ENCODE measurements at regions not wholly inside any gene's neighbourhood (a gene's known extent, or its start where the extent isn't known, plus 50 kb on each side); places are given as distances from the start of the nearest gene placed in this dataset.

GRCh38 chr10:78630944-78631838 lies 437.6 kb upstream of the ZMIZ1 start:
- ChIA-PET POLR2A (interaction anchor here (0.5 kb wide), 1 partner anchor 1125 kb away, joined by 3 read pairs; no protein-coding TSS in a partner anchor), CTCF (interaction anchor here (1.0 kb wide), 1 partner anchor 27 kb away, joined by 3 read pairs; no protein-coding TSS in a partner anchor)
- peak overlapping the region; percentile 21 for H3K27ac ChIP-seq (ENCODE audit: low read depth, low read length)
- DNase-seq (ENCODE audit: low read depth, low spot score), result no peak
- H3K9me3 ChIP-seq (ENCODE audit: control insufficient read depth, insufficient read depth, low read length), result no peaks in the 10 kb centered on the region
- no peak overlapping the region for H3K4me3 ChIP-seq (ENCODE audit: low read depth, low read length)
- H3K27me3 ChIP-seq (ENCODE audit: control insufficient read depth, insufficient read depth, low read length), result peaks cover 4% of the 10 kb centered on the region
- no peak for TF ChIP-seq CTCF (IDR thresholded peaks at IDR 0.05; ENCODE audit: low read depth, low read length)

- CTCF ChIA-PET, result no interaction called here
- no peak overlapping the region for H3K4me3 ChIP-seq (ENCODE audit: low read depth, low read length)
- H3K9me3 ChIP-seq (ENCODE audit: control insufficient read depth, insufficient read depth, low read length), result no peaks in the 10 kb centered on the region
- H3K27ac ChIP-seq (ENCODE audit: low read depth, low read length), result no peak overlapping the region
- H3K27me3 ChIP-seq (ENCODE audit: control insufficient read depth, insufficient read depth, low read length), result peaks cover 8% of the 10 kb centered on the region
- POLR2A ChIA-PET, result no interaction called here
- no peak for TF ChIP-seq CTCF (IDR thresholded peaks at IDR 0.05; ENCODE audit: low read depth, low read length)
- no peak for DNase-seq (ENCODE audit: low read depth, low spot score)
These were observed 434.4 kb upstream of the ZMIZ1 start for GRCh38 chr10:78634389-78634815.

GRCh38 chr10:78634835-78635234 lies 433.9 kb upstream of the ZMIZ1 start:
- no peak for TF ChIP-seq CTCF (IDR thresholded peaks at IDR 0.05; ENCODE audit: low read depth, low read length)
- ChIA-PET POLR2A (no interaction called here), CTCF (no interaction called here)
- H3K27ac ChIP-seq (ENCODE audit: low read depth, low read length), result no peak overlapping the region
- H3K27me3 ChIP-seq (ENCODE audit: control insufficient read depth, insufficient read depth, low read length), result peaks cover 7% of the 10 kb centered on the region
- no peak overlapping the region for H3K4me3 ChIP-seq (ENCODE audit: low read depth, low read length)
- H3K9me3 ChIP-seq (ENCODE audit: control insufficient read depth, insufficient read depth, low read length), result no peaks in the 10 kb centered on the region
- no peak for DNase-seq (ENCODE audit: low read depth, low spot score)

- ChIA-PET POLR2A (interaction anchor here (0.5 kb wide), 1 partner anchor 427 kb away, joined by 3 read pairs; no protein-coding TSS in a partner anchor), CTCF (no interaction called here)
- no peak for TF ChIP-seq CTCF (IDR thresholded peaks at IDR 0.05; ENCODE audit: low read depth, low read length)
These were observed 429.1 kb upstream of the ZMIZ1 start for GRCh38 chr10:78639629-78640028.

More at GRCh38 chr10:78639629-78640028, 429.1 kb upstream of the ZMIZ1 start:
- H3K4me3 ChIP-seq (ENCODE audit: low read depth, low read length), result no peak overlapping the region
- H3K27ac ChIP-seq (ENCODE audit: low read depth, low read length), result no peak overlapping the region
- no peak for DNase-seq (ENCODE audit: low read depth, low spot score)
- peaks cover 9% of the 10 kb centered on the region for H3K27me3 ChIP-seq (ENCODE audit: control insufficient read depth, insufficient read depth, low read length)
- H3K9me3 ChIP-seq (ENCODE audit: control insufficient read depth, insufficient read depth, low read length), result no peaks in the 10 kb centered on the region
